ENCODE measurements at regions not wholly inside any gene's neighbourhood (a gene's known extent, or its start where the extent isn't known, plus 50 kb on each side); places are given as distances from the start of the nearest gene placed in this dataset.

- TF ChIP-seq PRDM15 (CRISPR knock-in tag; IDR thresholded peaks at IDR 0.05) (no peak), SP1 (IDR thresholded peaks at IDR 0.05; ENCODE audit: low read depth, low read length) (no peak)
Measured at GRCh38 chr18:27583466-27583865, 398.4 kb upstream of the CHST9 start (continued).

- no peaks in the 10 kb centered on the region for H3K27me3 ChIP-seq (replicated peaks in 1 of 2; ENCODE audit: control insufficient read depth in 2 of 2, insufficient read depth in 2 of 2, low read length in 1 of 2)
- SMC1A ChIA-PET (ENCODE audit: uncharacterized antibody, unreplicated experiment), result no interaction called here
- H3K4me2 ChIP-seq (ENCODE audit: control insufficient read depth, insufficient read depth), result no peak overlapping the region
- CTCF ChIA-PET, result no interaction called here
- in situ Hi-C loops (cut with MboI) (no loop called here), intact Hi-C loops (cut with micrococcal nuclease; ENCODE audit: unreplicated experiment) (no loop called here)
- FAIRE-seq, result no peak
- H2AFZ ChIP-seq (ENCODE audit: control insufficient read depth, low read depth, low read length), result no peak overlapping the region
- no peak for ATAC-seq
- no peaks in the 10 kb centered on the region for H4K20me1 ChIP-seq (ENCODE audit: control insufficient read depth, insufficient read depth)
- no peak overlapping the region for H3K27ac ChIP-seq (ENCODE audit: control insufficient read depth, insufficient read depth)
- POLR2A ChIA-PET, result no interaction called here
- no peaks in the 10 kb centered on the region for H3K9me3 ChIP-seq (replicated peaks; ENCODE audit: control insufficient read depth, insufficient read depth, low read length)
- H3K4me1 ChIP-seq (ENCODE audit: control insufficient read depth, insufficient read depth, low read length), result no peaks in the 10 kb centered on the region
- H3K9ac ChIP-seq (ENCODE audit: control insufficient read depth, insufficient read depth, low read length), result no peak overlapping the region
- no peaks in the 10 kb centered on the region for H3K36me3 ChIP-seq (ENCODE audit: control insufficient read depth in 2 of 2, insufficient read depth in 2 of 2, low read length in 1 of 2)
- RAD21 ChIA-PET (ENCODE audit: unreplicated experiment), result no interaction called here
- no peaks in the 10 kb centered on the region for H3K79me2 ChIP-seq (ENCODE audit: control insufficient read depth, insufficient read depth, low read length)
- DNase-seq (ENCODE audit: low read depth, low spot score), result no peak
- no peak overlapping the region for H3K4me3 ChIP-seq
- WGBS (ENCODE audit: insufficient coverage, insufficient replicate concordance, low lambda C conversion rate, missing lambda C conversion rate), result 15% methylated on average over 4 of the region's 4 CpGs
- no TSS peak for BruUV-seq (replicated peaks)
- no peak for TF ChIP-seq POLR2AphosphoS5 (IDR thresholded peaks at IDR 0.05; ENCODE audit: low read length)
- no peak for TF ChIP-seq POLR2A (IDR thresholded peaks at IDR 0.05; ENCODE audit: low read depth, low read length)
- TF ChIP-seq NBN (IDR thresholded peaks at IDR 0.05), result no peak
- no peak for TF ChIP-seq ASH2L (IDR thresholded peaks at IDR 0.05; ENCODE audit: borderline replicate concordance, low read depth)
- no peak for TF ChIP-seq TCF7 (IDR thresholded peaks at IDR 0.05; ENCODE audit: borderline replicate concordance)
- TF ChIP-seq ELK1 (IDR thresholded peaks at IDR 0.05; ENCODE audit: low read depth, low read length), result no peak
- TF ChIP-seq EGR1 (IDR thresholded peaks at IDR 0.05; ENCODE audit: borderline replicate concordance in 1 of 2, low read depth in 2 of 2, low read length in 2 of 2), result no peak
- TF ChIP-seq ZNF274 (IDR thresholded peaks at IDR 0.05; ENCODE audit: insufficient read depth, insufficient read length), result no peak
- TF ChIP-seq STAT1 (conservative IDR thresholded peaks at IDR 0.05), result no peak
- no peak for TF ChIP-seq SUZ12 (IDR thresholded peaks at IDR 0.05; ENCODE audit: unreplicated experiment)
- TF ChIP-seq PRDM15 (CRISPR knock-in tag; IDR thresholded peaks at IDR 0.05), result no peak
- no peak for TF ChIP-seq MXI1 (IDR thresholded peaks at IDR 0.05; ENCODE audit: low read depth, low read length)
- TF ChIP-seq STAT3 (IDR thresholded peaks at IDR 0.05; ENCODE audit: low read depth, low read length), result no peak
- no peak for TF ChIP-seq NFYB (IDR thresholded peaks at IDR 0.05; ENCODE audit: insufficient read depth, low read depth, low read length)
- TF ChIP-seq GATAD2B (conservative IDR thresholded peaks at IDR 0.05; ENCODE audit: low read depth), result no peak
Measured at GRCh38 chr18:27582760-27583412, 397.8 kb upstream of the CHST9 start.

Measured in GM12878 (cell line).